ENCODE measurements at regions not wholly inside any gene's neighbourhood (a gene's known extent, or its start where the extent isn't known, plus 50 kb on each side); places are given as distances from the start of the nearest gene placed in this dataset.

- no peaks in the 10 kb centered on the region for H3K79me2 ChIP-seq (ENCODE audit: low read depth)
- TF ChIP-seq CTCF (conservative IDR thresholded peaks at IDR 0.05) (no peak), EZH2 (IDR thresholded peaks at IDR 0.05; ENCODE audit: low read depth) (no peak)
- ChIA-PET POLR2A (ENCODE audit: unreplicated experiment) (no interaction called here), CTCF (no interaction called here)
- intact Hi-C loops (cut with micrococcal nuclease; ENCODE audit: unreplicated experiment) = no loop called here
- no peak overlapping the region for H3K4me3 ChIP-seq
- no peak for DNase-seq
- H3K36me3 ChIP-seq (ENCODE audit: low read depth) = no peaks in the 10 kb centered on the region
- H3K9me3 ChIP-seq (ENCODE audit: insufficient read depth, low read depth) = no peaks in the 10 kb centered on the region
- no peaks in the 10 kb centered on the region for H3F3A ChIP-seq (ENCODE audit: insufficient read depth, low read depth)
- H4K20me1 ChIP-seq (ENCODE audit: insufficient read depth) = no peaks in the 10 kb centered on the region
- H3K9me2 ChIP-seq (ENCODE audit: insufficient read depth) = no peaks in the 10 kb centered on the region
- BruUV-seq (replicated peaks) = no TSS peak
- no peak overlapping the region for H2AFZ ChIP-seq
- no peak overlapping the region for H3K4me2 ChIP-seq
- H3K4me1 ChIP-seq (replicated peaks; ENCODE audit: insufficient read depth) = no peaks in the 10 kb centered on the region
- no peaks in the 10 kb centered on the region for H3K27me3 ChIP-seq (ENCODE audit: insufficient read depth, low read depth)
- no peak overlapping the region for H3K27ac ChIP-seq
Measured at GRCh38 chr3:39718674-39719595, 90.5 kb upstream of the MYRIP start.

- intact Hi-C loops (cut with micrococcal nuclease; ENCODE audit: unreplicated experiment) = no loop called here
Measured at GRCh38 chr3:39721076-39721475, 88.3 kb upstream of the MYRIP start.

GRCh38 chr3:39724233-39724846, 85.1 kb upstream of the MYRIP start:
- Histone ChIP-seq H3K4me1 (replicated peaks; ENCODE audit: insufficient read depth) (no peaks in the 10 kb centered on the region), H3K4me2 (no peak overlapping the region), H3F3A (ENCODE audit: insufficient read depth, low read depth) (no peaks in the 10 kb centered on the region), H3K27ac (no peak overlapping the region), H2AFZ (no peak overlapping the region), H3K27me3 (ENCODE audit: insufficient read depth, low read depth) (no peaks in the 10 kb centered on the region), H3K9me3 (ENCODE audit: insufficient read depth, low read depth) (no peaks in the 10 kb centered on the region), H4K20me1 (ENCODE audit: insufficient read depth) (no peaks in the 10 kb centered on the region), H3K4me3 (no peak overlapping the region), H3K79me2 (ENCODE audit: low read depth) (no peaks in the 10 kb centered on the region), H3K9me2 (ENCODE audit: insufficient read depth) (no peaks in the 10 kb centered on the region), H3K36me3 (ENCODE audit: low read depth) (no peaks in the 10 kb centered on the region)
- intact Hi-C loops (cut with micrococcal nuclease; ENCODE audit: unreplicated experiment) = no loop called here
- no peak for TF ChIP-seq CTCF (conservative IDR thresholded peaks at IDR 0.05)
- TF ChIP-seq EZH2 (IDR thresholded peaks at IDR 0.05; ENCODE audit: low read depth) = no peak
- BruUV-seq (replicated peaks) = no TSS peak
- no peak for DNase-seq
- ChIA-PET CTCF (no interaction called here), POLR2A (ENCODE audit: unreplicated experiment) (no interaction called here)

More at GRCh38 chr3:39721076-39721475, 88.3 kb upstream of the MYRIP start:
- no peaks in the 10 kb centered on the region for H3K4me1 ChIP-seq (replicated peaks; ENCODE audit: insufficient read depth)
- TF ChIP-seq CTCF (conservative IDR thresholded peaks at IDR 0.05) = no peak
- no peak overlapping the region for H3K4me2 ChIP-seq
- DNase-seq = no peak
- CTCF ChIA-PET = no interaction called here
- H3F3A ChIP-seq (ENCODE audit: insufficient read depth, low read depth) = no peaks in the 10 kb centered on the region
- H2AFZ ChIP-seq = no peak overlapping the region
- no peaks in the 10 kb centered on the region for H3K27me3 ChIP-seq (ENCODE audit: insufficient read depth, low read depth)
- no peak overlapping the region for H3K27ac ChIP-seq
- no peaks in the 10 kb centered on the region for H3K9me3 ChIP-seq (ENCODE audit: insufficient read depth, low read depth)
- POLR2A ChIA-PET (ENCODE audit: unreplicated experiment) = no interaction called here
- BruUV-seq (replicated peaks) = no TSS peak
- no peaks in the 10 kb centered on the region for H3K9me2 ChIP-seq (ENCODE audit: insufficient read depth)
- H3K79me2 ChIP-seq (ENCODE audit: low read depth) = no peaks in the 10 kb centered on the region
- H3K36me3 ChIP-seq (ENCODE audit: low read depth) = no peaks in the 10 kb centered on the region
- H3K4me3 ChIP-seq = no peak overlapping the region
- no peaks in the 10 kb centered on the region for H4K20me1 ChIP-seq (ENCODE audit: insufficient read depth)
